CD4-positive, alpha-beta T cell treated with Interleukin-6 for 4 hours (primary cell): ENCODE measurements at regions not wholly inside any gene's neighbourhood (a gene's known extent, or its start where the extent isn't known, plus 50 kb on each side); places are given as distances from the start of the nearest gene placed in this dataset.

Source experiments
- DNase-seq: peaks from one replicate; pipeline ENCODE4 v3.0.0-alpha.2; 2020; ENCODE audit warnings: mixed read lengths

DNA sequence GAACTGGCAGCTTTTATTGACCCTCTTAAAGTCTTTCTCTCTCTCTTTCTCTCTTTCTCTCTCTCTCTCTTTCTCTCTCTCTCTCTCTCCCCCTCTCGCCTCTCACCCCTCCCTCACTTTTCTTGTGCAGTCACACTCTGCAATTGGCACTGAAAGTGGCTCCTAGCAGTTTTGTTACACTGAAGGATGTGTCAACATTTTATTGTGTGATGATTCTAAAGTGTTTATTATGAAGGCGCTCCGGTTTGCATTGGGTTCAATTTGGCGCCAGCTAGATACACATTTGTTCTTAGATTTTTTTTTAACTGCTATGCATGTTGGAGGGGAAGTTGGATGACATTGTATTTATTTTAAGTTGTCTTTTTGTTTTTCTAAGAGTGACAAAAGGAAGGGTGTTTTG, 64.0 kb upstream of the CHRM3 start:
- no peak for DNase-seq

- no peak for DNase-seq
These were observed 64.5 kb upstream of the CHRM3 start for GRCh38 chr1:239321877-239322276.

- no peak for DNase-seq
These were observed 68.4 kb upstream of the CHRM3 start for GRCh38 chr1:239317948-239318347.

DNA sequence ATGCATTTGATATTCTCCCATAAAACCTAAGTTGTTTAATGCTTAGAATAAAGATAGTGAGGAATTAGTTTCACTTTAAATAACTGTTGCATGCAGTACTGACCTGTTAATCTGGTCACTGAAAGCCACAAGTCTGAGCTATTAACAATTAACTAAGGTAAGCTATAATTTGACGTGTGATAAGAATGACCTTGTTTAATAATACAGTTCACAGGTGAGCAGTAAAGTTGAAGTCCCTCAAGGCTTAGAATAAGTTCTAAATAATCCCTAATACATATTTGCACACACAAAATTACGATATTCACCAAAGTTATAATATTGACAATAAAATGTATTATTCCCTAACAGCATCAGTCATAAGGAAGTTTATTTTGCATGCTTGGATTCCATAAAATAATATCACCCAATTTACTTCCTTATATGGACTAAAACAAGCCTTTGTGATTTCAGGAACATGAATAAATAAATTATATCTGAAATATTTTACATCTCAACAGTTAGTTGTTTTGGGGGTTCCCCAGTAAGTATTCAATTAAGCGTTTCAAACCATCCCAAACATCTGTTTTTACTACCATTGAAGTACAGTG, 70.6 kb upstream of the CHRM3 start:
- no peak for DNase-seq

- DNase-seq: no peak
These were observed 75.0 kb upstream of the CHRM3 start for GRCh38 chr1:239311331-239311730.

GRCh38 chr1:239308701-239309333, 77.6 kb upstream of the CHRM3 start:
- DNase-seq: peak; percentile 23

GRCh38 chr1:239307886-239308285, 78.5 kb upstream of the CHRM3 start:
- no peak for DNase-seq

DNA sequence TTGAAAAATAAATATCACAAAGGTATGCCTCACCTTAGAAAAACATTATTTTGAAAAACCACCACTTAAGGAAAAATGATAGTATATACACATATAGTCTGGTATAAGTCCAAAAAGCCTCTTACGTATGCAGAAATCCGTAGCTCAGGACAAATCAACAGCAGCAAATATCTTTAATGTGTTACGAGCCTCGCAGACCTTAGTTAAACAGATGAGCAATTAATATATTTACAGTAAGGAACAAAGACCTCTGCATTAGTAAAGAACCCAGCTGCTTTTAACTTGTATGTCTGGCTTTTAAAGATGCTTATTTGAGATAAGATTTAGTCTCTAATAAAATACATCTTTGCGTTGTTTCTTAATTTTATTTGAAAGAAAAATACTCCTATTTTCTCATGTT, 79.9 kb upstream of the CHRM3 start:
- DNase-seq: no peak

DNA sequence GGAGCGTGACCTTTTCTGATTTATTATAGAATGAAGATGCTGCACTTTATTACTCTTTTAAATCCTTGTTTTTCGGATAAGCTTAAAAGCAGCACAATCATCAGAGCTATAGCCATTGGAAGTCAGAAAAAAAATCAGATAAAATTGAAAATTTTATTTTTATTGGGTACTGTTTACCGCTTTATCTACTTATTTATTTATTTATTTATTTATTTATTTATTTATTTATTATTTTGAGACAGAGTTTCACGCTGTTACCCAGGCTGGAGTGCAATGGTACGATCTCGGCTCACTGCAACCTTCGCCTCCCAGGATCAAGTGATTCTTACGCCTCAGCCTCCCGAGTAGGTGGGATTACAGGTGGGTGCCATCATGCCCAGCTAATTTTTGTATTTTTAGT, 83.1 kb upstream of the CHRM3 start:
- DNase-seq: no peak

- no peak for DNase-seq
These were observed 83.7 kb upstream of the CHRM3 start for GRCh38 chr1:239302696-239303095.

GRCh38 chr1:239301251-239301650, 85.1 kb upstream of the CHRM3 start:
- DNase-seq: no peak

DNA sequence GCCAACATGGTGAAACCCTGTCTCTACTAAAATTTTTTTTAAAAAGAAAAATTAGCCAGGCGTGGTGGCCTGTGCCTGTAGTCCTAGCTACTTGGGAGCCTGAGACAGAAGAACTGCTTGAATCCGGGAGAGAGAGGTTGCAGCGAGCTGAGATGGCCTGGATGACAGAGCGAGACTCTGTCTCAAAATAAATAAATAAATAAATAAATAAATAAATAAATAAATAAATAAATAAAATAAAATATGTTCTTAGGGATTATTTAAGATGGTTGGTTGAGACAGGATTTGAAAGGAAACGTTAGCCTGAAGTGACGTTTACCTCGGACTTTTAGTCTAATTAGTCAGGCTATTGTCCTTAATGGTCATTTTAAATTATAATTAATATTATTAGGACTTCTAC, 88.5 kb upstream of the CHRM3 start:
- DNase-seq: no peak

DNA sequence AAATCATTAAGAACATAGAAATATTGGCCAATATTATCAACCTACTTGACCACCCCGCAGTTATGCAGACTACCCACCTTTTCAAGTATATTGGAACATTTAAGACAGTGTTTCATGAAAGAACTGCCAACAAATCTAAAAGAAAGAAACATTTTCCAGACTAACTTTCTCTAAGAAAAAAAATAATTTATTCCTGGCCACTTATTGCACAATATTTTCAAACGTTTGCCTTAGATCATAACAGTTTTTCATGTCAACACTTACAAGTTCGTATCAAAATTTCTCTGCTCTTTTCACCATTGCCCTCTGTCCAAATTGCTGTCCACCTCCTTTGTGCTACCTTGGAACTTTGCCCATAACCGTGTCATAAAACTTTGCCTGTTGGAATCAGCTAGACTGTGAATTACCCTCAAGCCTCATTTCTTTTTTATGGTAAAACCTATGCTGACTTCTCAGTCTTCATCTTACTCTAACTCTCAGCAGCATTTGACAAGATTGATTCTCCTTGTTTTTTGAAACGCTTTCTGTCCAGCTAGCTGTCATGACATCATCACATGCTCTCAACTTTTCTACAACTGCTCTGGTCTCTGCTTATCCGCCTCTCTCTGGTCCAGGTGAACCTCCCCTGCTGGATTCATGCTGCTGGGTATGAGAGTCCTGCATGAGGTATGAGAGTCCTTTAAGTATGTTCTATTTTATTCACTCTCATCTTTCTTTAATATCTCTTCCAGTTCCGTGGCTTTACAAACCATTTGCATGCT, 92.8 kb upstream of the CHRM3 start:
- DNase-seq: no peak

GRCh38 chr1:239288820-239289554, 97.4 kb upstream of the CHRM3 start:
- no peak for DNase-seq

- no peak for DNase-seq
These were observed 99.1 kb upstream of the CHRM3 start for GRCh38 chr1:239287296-239287695.

DNA sequence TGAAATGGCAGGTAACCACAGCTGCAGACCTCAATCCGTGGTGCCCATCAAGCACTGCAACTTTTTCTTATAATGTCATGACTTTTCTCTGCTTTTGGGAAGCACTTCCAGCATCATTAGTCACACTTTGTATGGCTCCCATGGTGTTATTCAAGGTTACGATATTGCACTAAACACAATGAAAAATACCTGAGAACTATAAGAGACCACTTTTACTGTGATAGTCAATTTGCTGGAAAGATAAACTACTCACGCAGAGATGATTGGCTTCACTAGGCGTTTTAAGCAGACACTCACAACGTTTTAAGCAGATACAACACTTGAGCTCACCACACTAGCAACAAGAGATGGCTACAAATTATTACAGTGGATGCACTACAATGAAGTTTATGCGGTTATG, 103.2 kb upstream of the CHRM3 start:
- no peak for DNase-seq

DNA sequence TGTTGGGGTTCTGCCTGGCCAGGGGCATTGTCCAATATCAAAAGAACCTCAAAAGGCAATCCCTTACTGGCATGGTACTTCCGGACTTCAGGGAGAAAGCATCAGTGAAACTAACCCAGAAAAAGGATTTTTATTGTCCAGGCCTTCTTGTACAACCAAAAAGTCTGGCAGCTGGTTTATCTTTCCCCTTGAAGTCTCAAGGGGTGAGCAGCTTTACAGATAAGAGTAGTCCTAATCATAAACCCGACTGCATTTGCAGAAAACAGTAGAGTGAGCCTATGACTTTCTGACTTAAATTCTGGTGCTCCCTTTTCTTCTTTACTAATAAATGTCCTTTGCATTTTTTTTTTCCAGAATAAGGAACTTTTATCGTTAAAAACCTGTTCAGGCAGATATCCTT, 104.0 kb upstream of the CHRM3 start:
- no peak for DNase-seq

DNA sequence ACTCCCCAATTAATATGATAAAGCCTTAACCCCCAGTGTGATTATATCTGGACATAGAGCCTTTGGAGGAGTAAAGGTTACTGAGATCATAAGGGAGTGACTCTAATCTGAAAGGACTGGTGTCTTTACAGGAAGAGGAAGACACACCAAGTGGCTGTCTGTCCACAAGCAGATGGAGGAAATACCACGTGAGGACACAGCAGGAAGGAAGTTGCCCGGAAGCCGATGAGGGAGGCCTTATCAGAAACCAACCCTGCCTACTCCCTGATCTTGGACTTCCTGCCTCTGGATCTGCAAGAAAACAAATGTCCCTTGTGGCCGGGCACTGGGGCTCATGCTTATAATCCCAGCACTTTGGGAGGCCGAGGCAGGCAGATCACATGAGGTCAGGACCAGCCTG, 110.3 kb upstream of the CHRM3 start:
- no peak for DNase-seq

- no peak for DNase-seq
These were observed 112.0 kb upstream of the CHRM3 start for GRCh38 chr1:239274242-239274830.

GRCh38 chr1:239270509-239270908, 115.9 kb upstream of the CHRM3 start:
- DNase-seq: no peak

DNA sequence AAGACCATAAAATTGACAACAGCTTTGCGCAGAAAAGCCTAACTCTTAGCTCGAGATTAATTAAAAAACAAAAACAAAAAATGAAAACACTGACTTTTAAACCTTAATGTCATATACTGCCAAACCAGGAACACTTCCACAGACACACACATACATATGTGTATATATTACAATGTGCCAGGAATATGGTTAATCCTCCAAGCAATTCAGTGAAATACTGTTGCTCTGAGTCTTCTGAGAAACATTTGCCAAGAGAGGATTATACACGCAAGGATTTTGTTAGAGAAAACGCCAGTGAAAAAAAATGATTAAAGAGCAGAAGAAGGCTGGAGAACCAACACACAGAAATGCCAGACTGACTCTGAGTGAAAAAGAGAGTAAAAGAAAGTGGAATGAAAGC, 116.7 kb upstream of the CHRM3 start:
- DNase-seq: no peak

GRCh38 chr1:239268941-239269340, 117.4 kb upstream of the CHRM3 start:
- DNase-seq: no peak

GRCh38 chr1:239268007-239268406, 118.4 kb upstream of the CHRM3 start:
- DNase-seq: no peak
